HEK293T (cell line): ENCODE measurements at regions not wholly inside any gene's neighbourhood (a gene's known extent, or its start where the extent isn't known, plus 50 kb on each side); places are given as distances from the start of the nearest gene placed in this dataset.

Source experiments
- BHLHE40 ChIP-seq: fragments of 450-650 bp; IDR thresholded peaks from 2 replicates; pipeline ENCODE4 v1.6.1; 2016; ENCODE audit warnings: mild to moderate bottlenecking, moderate library complexity, borderline replicate concordance
- CTBP1 ChIP-seq: fragments of 450-650 bp; IDR thresholded peaks from 2 replicates; pipeline ENCODE4 v1.6.1; 2016; ENCODE audit warnings: borderline replicate concordance
- SP1 ChIP-seq: fragments of 450-650 bp; IDR thresholded peaks from 2 replicates; pipeline ENCODE4 v1.6.1; 2017

- TF ChIP-seq SP1 (no peak), CTBP1 (no peak), BHLHE40 (no peak)
Observed at GRCh38 chr3:153573481-153573880, 411.5 kb downstream of the RAP2B start.
